Hepatocyte (in vitro differentiated cells): ENCODE measurements at regions not wholly inside any gene's neighbourhood (a gene's known extent, or its start where the extent isn't known, plus 50 kb on each side); places are given as distances from the start of the nearest gene placed in this dataset.

ENCODE experiments used
- EZH2 ChIP-seq: fragments of 200-600 bp; sonication (generic); IDR thresholded peaks from 2 replicates; pipeline ENCODE4 v1.6.1; 2016; ENCODE audit warnings: antibody characterized with exemption, mild to moderate bottlenecking, borderline replicate concordance
- EZH2phosphoT487 ChIP-seq: fragments of 200-600 bp; sonication (generic); IDR thresholded peaks from one replicate; pipeline ENCODE4 v1.6.1; 2018; ENCODE audit warnings: antibody characterized with exemption, mild to moderate bottlenecking, low read depth, moderate library complexity; ENCODE audit not compliant: unreplicated experiment, severe bottlenecking

DNA sequence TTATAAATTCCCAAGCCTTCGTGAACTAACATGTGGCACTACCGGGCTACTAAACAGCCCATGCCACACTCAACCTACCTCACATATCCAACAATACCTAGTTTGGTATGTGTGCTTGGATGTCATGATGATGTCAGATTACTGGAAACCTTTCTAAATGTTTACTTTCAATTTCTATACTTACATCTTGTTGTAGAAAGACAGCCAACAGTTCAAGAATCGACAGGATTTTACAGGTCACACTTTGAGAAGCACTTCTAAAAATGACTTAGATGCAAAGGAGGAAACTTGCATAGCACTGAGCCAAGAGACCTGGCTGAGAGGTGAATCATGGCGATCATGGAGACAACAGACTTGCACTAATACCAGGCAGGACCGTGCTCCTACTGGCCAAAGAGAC, 209.9 kb downstream of the COL4A1 start:
- TF ChIP-seq EZH2phosphoT487 = no peak
- TF ChIP-seq EZH2 = no peak
